Panc1 (cell line): ENCODE measurements at regions not wholly inside any gene's neighbourhood (a gene's known extent, or its start where the extent isn't known, plus 50 kb on each side); places are given as distances from the start of the nearest gene placed in this dataset.

Experiments
- POLR2AphosphoS5 ChIP-seq: IDR thresholded peaks from 2 replicates; pipeline ENCODE4 v1.6.1; 2012; ENCODE audit warnings: mild to moderate bottlenecking, low read depth, low read length, moderate library complexity
- TCF7L2 ChIP-seq: IDR thresholded peaks from 2 replicates; pipeline ENCODE4 v1.6.1; 2011; ENCODE audit warnings: mild to moderate bottlenecking, low read depth, low read length, inconsistent platforms
- TF ChIP-seq, protein P1 (sequence below): fragments of 450-650 bp; IDR thresholded peaks from 2 replicates; pipeline ENCODE4 v1.5.1; 2017; ENCODE audit warnings: mild to moderate bottlenecking

DNA sequence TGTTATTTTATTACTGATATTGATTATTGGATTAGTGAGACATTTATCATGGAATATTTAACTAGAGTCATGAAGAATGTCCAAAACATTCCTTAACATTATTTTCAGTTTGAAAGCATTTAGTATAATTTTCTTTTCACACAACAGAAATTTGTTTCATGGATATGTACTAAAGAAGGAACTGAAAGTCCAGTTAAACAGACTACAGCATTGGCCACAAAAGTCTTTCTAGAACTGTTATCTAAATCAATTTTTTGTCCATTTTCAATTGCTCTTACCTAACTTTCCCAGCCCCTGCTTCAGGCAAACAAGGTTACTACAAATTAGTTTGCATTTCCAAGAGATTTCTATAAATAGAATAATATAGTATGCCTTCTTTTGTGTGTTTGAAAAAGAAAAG is 1018.0 kb upstream of the PCDH20 start:
- TF ChIP-seq, protein P1, sequence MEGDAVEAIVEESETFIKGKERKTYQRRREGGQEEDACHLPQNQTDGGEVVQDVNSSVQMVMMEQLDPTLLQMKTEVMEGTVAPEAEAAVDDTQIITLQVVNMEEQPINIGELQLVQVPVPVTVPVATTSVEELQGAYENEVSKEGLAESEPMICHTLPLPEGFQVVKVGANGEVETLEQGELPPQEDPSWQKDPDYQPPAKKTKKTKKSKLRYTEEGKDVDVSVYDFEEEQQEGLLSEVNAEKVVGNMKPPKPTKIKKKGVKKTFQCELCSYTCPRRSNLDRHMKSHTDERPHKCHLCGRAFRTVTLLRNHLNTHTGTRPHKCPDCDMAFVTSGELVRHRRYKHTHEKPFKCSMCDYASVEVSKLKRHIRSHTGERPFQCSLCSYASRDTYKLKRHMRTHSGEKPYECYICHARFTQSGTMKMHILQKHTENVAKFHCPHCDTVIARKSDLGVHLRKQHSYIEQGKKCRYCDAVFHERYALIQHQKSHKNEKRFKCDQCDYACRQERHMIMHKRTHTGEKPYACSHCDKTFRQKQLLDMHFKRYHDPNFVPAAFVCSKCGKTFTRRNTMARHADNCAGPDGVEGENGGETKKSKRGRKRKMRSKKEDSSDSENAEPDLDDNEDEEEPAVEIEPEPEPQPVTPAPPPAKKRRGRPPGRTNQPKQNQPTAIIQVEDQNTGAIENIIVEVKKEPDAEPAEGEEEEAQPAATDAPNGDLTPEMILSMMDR, result no peak
- no peak for TF ChIP-seq POLR2AphosphoS5
- no peak for TF ChIP-seq TCF7L2
